Peyer's patch (tissue), 4 donors: ENCODE measurements at regions not wholly inside any gene's neighbourhood (a gene's known extent, or its start where the extent isn't known, plus 50 kb on each side); places are given as distances from the start of the nearest gene placed in this dataset.

Experiments
- DNase-seq, 3 donors: peaks; one replicate each; pipeline ENCODE4 v3.0.0-alpha.2; 2017 to 2019
- H3K27ac ChIP-seq, 4 donors: fragments of 200-600 bp; sonication (generic); one replicate each; pipeline ENCODE4 v1.5.1; 2016 to 2019
- H3K27me3 ChIP-seq, 2 donors: fragments of 200-600 bp; sonication (generic); one replicate each; pipeline ENCODE4 v1.5.1; 2019
- H3K36me3 ChIP-seq, 3 donors: fragments of 200-600 bp; sonication (generic); one replicate each; pipeline ENCODE4 v1.5.1; 2016 to 2019
- H3K4me1 ChIP-seq, 4 donors: fragments of 200-600 bp; sonication (generic); one replicate each; pipeline ENCODE4 v1.5.1; 2016 to 2019
- H3K4me3 ChIP-seq, 4 donors: fragments of 200-600 bp; sonication (generic); 1 replicate in 3 of 4; 2 replicates in 1 of 4; pipeline ENCODE4 v1.5.1; 2016 to 2019; ENCODE audit warnings: mild to moderate bottlenecking in 1 of 4
- H3K9me3 ChIP-seq, 4 donors: fragments of 200-600 bp; sonication (generic); one replicate each; pipeline ENCODE4 v1.5.1; 2016 to 2019; ENCODE audit warnings: mild to moderate bottlenecking in 1 of 4
- CTCF ChIP-seq, 6 experiments: fragments of 450-650 bp in 4 of 6; fragments of 200-600 bp in 2 of 6; sonication (generic) in 1 of 6; IDR thresholded peaks; one replicate each; pipeline ENCODE4 v1.5.1; 2017 to 2019; ENCODE audit warnings: antibody characterized with exemption in 6 of 6, mild to moderate bottlenecking in 3 of 6, moderate library complexity in 1 of 6
- POLR2A ChIP-seq, 2 donors: fragments of 450-650 bp; IDR thresholded peaks; one replicate each; pipeline ENCODE4 v1.5.1; 2017; ENCODE audit warnings: antibody characterized with exemption in 2 of 2, mild to moderate bottlenecking in 2 of 2, moderate library complexity in 2 of 2

DNA sequence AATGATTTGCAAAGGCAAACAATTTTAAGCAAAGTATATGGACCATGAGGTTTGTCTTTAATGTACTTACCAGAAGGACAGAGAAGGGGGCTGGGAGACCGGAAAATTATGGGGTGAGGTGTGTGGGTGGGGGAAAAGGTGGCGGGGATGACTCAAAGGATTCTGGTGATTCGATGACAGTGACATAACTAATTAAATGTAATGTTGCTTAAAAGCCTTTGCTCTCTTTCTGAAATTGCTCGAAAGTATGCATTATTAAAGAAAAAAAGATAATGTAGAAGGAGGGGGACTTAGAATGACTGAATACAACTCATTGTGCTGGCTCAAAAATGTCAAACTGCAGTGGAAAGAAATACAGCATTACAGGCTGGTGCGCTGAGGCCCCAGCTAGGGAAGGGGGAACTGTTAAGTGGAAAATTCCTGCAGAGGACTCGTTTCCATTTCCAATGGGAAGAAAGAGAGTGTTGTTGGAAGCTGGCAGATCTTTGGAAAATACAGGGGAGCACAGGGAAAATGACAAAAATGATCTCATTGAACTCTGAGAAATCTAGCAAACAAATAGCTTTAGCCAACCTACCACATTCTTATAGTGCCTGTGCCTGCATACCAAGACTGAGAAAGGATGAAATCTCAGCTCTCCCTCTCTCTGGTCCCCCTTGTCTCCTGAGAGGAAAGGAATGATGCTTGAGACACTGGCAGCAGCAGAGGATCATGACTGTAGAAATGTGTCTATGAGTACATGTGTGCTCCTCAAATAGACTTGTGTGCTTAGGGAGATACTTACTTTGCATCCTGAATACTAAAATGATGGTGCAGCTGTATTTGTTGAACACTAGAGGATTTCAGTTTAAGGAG is 632.4 kb downstream of the NYAP2 start:
- no peak for TF ChIP-seq CTCF (IDR thresholded peaks at IDR 0.05)
- TF ChIP-seq POLR2A (IDR thresholded peaks at IDR 0.05) = no peak
- Histone ChIP-seq H3K4me3 (peak overlapping the region in 3 of 4 donors; percentile 26 to 49 (median 48)), H3K27ac (peak overlapping the region in 1 of 4 donors; percentile 20), H3K36me3 (no peaks in the 10 kb centered on the region), H3K4me1 (no peaks in the 10 kb centered on the region), H3K27me3 (no peaks in the 10 kb centered on the region), H3K9me3 (no peaks in the 10 kb centered on the region)
- DNase-seq = no peak

DNA sequence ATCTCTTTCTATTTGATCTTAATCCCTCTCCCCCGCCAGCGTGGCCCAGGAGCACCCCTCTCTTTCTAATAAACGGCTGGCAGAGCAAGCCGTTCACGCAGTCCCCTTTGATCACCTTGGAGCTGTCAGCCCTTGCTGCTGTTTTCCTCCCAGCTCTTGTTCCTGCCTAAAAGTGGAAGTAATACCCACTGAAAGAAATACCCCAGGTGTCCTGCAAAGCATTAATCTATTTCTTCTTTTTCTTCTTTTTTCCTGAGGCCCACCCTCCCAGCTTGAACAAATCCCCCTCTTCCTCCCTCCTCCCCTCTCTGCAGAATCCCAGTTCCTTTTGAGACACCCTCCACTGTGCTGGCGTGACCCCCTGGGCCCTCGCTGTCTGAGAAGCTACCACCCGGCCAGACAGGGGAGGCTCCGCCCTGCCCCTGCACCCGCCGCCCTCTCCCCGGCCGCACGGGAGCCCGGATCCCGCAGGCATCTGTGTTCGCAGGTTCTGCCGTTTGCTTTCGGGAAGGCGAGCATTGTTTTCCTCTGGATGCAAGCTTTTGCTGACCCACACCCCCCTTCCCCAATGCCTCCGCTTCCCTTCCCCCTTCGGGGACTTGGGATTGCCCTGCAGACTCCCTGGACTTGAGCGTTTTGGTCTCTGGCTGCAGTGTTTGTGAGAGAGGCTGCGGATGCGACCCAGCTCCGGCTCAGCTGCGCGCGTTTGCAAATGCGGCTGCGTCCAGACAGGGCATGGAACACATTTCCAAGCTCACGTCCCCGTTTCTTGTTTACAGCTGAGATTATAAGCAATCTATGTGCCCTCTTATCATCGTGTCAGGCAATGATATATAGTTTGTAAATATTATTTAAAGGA is 631.5 kb downstream of the NYAP2 start:
- TF ChIP-seq CTCF (IDR thresholded peaks at IDR 0.05) (no peak), POLR2A (IDR thresholded peaks at IDR 0.05) (no peak)
- Histone ChIP-seq H3K27ac (peak overlapping the region in 1 of 4 donors; percentile 20), H3K27me3 (no peaks in the 10 kb centered on the region), H3K36me3 (no peaks in the 10 kb centered on the region), H3K4me3 (peak overlapping the region; percentile 9 to 49 (median 37)), H3K4me1 (no peaks in the 10 kb centered on the region), H3K9me3 (no peaks in the 10 kb centered on the region)
- DNase-seq = peak in 2 of 3 donors; percentile 49 to 52

GRCh38 chr2:226030369-226030768 is 630.9 kb downstream of the NYAP2 start:
- no peaks in the 10 kb centered on the region for H3K36me3 ChIP-seq
- H3K4me3 ChIP-seq = peak overlapping the region in 2 of 4 donors; percentile 48 to 49

DNA sequence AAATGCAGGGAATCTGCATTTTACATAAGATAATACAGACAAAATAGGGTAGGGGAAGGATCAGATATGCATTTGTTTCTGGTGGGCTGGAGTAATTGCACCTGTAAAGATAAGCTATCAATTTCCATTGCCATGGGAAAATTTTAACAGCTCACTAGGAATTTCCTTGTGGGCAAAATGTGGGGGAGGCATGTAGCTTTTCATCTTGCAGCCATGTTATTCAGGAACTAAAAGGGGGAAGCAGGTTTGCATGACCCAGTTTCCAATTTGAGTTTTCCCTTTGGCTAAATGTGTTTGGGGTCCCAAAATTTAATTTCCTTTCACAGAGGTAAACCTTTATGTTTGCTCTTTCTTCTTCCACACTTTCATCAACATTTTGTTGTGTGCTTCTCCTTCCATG is 624.4 kb downstream of the NYAP2 start:
- Histone ChIP-seq H3K36me3 (no peaks in the 10 kb centered on the region), H3K4me3 (no peak overlapping the region), H3K27ac (no peak overlapping the region), H3K9me3 (no peaks in the 10 kb centered on the region), H3K4me1 (no peaks in the 10 kb centered on the region), H3K27me3 (no peaks in the 10 kb centered on the region)
- no peak for DNase-seq
- TF ChIP-seq CTCF (IDR thresholded peaks at IDR 0.05) (no peak), POLR2A (IDR thresholded peaks at IDR 0.05) (no peak)

More at GRCh38 chr2:226030369-226030768, 630.9 kb downstream of the NYAP2 start:
- H3K27ac ChIP-seq = no peak overlapping the region
- no peak for DNase-seq
- H3K9me3 ChIP-seq = no peaks in the 10 kb centered on the region
- no peaks in the 10 kb centered on the region for H3K4me1 ChIP-seq
- TF ChIP-seq CTCF (IDR thresholded peaks at IDR 0.05) = no peak
- TF ChIP-seq POLR2A (IDR thresholded peaks at IDR 0.05) = no peak
- no peaks in the 10 kb centered on the region for H3K27me3 ChIP-seq

DNA sequence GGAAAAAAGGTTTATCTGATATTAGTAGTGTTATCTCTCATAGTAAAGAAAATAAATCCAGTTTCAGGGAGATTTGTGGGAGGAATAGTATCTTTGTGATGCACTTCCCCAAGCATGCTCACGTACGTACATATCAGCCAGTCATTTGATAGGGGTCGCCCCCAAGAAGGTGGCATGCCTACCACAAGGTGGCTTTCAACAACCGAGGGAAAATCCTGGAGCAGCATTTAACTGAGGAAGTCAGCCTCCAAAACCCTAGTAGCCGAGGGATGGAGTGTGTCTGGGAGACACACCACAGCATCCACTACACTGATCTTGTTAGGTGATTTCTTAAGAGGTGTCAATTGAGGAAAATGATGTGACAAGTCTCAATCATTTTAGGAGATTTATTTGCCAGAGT is 623.9 kb downstream of the NYAP2 start:
- Histone ChIP-seq H3K27ac (no peak overlapping the region), H3K4me3 (no peak overlapping the region), H3K36me3 (no peaks in the 10 kb centered on the region), H3K9me3 (no peaks in the 10 kb centered on the region), H3K4me1 (no peaks in the 10 kb centered on the region), H3K27me3 (no peaks in the 10 kb centered on the region)
- TF ChIP-seq POLR2A (IDR thresholded peaks at IDR 0.05) = no peak
- no peak for TF ChIP-seq CTCF (IDR thresholded peaks at IDR 0.05)
- no peak for DNase-seq
